CD4-positive, alpha-beta T cell treated with Interleukin-1 beta for 1 hour (primary cell): ENCODE measurements at regions not wholly inside any gene's neighbourhood (a gene's known extent, or its start where the extent isn't known, plus 50 kb on each side); places are given as distances from the start of the nearest gene placed in this dataset.

Experiments
- DNase-seq, 2 donors: peaks; one replicate each; pipeline ENCODE4 v3.0.0-alpha.2; 2020 to 2022

DNA sequence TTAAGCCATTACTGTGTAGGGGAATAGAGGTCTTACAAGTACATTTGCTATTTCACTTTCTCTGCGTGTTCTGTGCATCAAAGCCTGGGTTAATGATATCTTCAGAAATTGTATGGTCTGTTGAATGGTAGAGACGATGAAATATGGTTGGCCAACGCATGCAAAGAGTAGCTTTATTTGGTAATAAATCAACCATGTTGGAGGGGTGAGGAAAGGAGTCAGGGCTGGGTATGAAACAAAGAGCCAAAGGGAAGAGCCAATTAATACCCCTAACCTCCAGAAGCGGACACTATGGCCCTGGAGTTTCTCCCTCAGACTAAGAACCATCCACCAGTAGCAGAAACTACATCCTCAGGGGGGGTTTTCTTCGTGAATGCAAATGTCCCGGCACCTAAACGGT lies 1974.0 kb upstream of the WWC1 start:
- no peak for DNase-seq

DNA sequence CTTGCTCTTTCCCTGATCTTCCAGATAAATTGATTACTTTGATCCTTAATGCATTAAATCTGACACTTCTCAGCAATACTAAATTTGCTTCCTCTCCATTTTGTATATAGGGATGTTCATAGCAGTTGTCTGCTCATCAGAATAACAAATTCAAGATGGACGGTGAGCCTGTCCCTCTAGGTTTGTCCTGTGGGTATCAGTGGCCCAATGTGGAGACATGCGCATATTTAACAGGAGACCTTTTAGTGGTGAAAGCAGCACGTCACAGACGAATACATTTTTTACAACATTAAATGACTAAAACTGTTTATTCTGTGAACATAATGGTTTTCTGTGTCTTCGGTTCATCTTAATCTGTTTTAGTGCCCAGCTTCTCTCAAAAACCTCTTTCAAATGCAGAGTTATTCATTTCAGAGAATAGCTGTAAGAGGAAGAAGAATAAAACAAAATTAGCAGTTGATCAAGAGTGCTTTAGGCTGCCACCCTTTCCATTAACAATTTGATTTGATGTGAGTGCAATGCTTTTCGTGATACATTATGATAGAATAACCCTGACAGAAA lies 1970.4 kb upstream of the WWC1 start:
- no peak for DNase-seq

DNA sequence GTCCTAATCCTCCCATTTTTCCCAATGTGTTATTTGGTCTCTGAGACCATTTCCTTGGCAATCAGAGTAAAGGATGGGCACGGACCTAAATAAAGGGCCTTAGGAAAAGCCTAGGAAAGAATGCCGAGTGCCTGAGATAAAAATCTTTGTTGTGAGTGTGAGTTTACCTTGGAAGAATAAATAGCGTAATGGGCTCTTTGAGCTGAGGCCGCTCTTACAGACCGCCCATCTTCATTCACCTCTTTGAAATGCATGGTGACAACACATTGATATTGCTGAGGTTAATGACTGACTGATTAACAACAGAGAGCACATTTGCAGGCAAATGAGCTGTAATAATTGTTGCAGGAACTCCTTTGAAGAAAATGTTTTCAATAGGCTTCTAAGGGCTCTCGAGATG lies 1967.1 kb upstream of the WWC1 start:
- DNase-seq, result no peak

DNA sequence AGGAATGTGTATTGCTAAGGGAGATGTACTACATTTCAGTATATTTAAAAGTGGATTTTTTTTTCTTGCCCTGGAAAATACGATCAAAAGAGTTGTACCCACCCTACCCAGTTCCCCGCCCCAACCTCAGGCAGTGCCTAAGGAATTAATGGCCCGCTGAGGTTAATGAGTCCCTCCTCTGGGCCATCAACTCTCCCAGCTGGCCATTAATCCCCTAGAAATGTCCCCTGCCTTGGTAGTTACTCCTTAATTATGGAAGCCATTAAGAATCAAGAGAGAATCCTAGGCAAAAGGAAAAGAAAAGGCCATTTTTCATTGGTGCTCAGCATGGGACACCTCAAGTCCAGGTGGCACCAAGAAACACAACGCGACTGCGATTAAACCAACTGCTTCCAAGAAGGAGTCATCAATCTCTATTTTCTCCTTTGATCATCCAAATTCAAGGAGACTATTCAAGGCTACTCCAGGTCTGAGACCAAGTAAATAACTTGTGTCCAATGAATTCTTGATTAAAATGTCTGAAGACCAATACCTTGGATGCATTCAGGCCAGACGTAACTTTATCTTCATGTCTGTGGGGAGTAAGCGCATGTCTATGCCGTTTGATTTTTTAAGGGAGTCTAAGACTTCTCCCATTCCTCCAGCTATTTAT lies 1962.2 kb upstream of the WWC1 start:
- no peak for DNase-seq

DNA sequence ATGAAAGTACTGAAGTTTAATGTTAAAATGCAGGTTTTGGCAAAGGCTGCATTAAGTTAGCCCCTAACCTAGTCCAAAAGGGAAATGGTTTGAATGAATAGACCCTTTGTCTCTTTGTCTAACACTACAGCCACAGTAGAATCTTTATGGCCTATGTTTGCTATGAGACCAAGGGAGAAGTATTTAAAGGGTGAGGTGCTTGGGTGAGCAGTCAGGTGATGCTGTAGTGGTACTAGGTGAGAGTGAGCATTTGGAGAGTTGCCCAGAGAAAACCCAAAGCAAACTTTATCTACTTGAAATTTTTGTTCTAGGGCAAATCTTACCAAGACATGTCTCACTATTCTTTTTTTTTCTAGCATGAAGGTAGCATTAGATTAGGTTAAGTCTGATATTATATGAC lies 1961.4 kb upstream of the WWC1 start:
- DNase-seq, result no peak

DNA sequence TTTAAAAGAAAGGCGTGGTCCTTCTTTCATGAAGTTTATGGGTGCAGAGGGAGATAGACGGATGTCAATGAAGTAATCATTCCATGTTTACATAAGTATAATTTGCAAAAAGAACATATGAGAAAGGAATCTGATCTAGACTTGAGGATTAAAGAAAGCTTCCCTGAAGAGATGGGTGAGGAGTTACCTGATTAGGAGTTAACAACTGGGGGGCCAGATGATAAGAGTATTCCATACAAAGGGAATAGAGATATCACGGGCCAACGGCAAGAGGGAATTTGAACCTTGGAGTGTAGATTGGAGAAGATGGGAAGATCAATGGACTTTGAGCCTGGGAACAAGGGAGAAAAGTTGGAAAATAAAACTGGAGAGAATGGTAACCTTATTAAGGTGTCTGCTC lies 1959.9 kb upstream of the WWC1 start:
- DNase-seq, result no peak

DNA sequence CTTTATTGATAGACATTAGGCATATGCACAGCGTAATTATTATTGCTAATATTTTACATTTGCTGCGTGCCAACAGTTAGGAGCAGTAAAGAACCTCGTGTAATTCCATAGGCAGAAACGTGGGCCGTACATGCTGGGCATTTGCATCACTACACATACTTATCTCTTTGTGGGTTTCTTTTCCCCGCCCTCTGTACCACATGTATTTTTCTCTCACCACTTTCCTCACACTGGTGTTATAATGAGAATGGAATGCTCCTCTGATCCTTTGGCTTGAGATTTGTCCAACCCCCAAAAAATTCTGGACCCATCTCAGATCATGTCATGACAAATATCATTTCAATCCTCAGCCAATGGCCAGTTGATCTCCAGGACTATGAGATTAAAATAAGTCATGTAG lies 1952.6 kb upstream of the WWC1 start:
- no peak for DNase-seq

DNA sequence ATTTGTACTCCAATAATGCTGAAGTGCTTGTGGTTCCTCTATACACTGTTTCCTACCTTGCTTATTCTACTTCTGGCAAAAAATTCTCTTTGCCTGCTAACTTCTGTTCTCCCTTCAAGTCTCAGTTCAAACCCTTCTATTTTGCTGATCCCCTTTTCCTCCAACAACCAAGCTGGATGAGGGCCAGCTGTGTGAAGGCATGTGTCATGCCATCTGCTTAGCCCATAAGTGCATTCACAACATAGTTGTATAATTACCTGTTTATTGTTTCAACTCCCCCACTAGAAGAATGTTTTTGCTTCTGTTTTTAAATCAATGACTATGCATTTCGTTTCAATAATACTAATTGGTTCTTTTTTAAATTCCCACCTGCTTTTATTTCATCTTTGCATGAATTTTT lies 1951.4 kb upstream of the WWC1 start:
- DNase-seq, result no peak

DNA sequence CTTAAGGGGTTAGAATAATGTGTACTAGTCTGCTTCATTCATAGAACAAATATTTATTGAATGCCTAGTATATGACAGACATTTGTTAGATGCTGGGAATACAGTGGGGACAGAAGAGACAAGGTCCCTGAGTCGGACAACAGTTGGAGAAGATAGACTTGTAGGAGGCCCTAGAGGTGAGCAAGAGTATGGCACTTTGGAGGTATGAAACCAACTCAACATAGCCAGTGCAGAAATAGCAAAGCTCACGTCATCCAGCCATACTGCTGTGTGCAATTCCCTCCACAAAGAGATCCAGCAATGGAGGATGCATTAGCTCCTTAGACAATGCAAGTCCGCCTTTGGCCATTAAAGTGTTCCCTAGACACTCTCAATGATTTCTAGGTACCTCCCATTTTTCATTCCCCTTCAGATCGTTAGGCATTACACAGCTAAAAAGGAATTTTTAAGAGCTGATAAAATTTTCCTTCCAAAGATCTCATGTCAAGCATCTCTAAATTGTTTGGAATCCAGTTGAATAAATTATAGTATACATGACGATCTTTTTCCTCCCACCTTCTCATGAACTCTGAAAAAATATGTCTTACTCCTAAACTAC lies 1949.6 kb upstream of the WWC1 start:
- no peak for DNase-seq

DNA sequence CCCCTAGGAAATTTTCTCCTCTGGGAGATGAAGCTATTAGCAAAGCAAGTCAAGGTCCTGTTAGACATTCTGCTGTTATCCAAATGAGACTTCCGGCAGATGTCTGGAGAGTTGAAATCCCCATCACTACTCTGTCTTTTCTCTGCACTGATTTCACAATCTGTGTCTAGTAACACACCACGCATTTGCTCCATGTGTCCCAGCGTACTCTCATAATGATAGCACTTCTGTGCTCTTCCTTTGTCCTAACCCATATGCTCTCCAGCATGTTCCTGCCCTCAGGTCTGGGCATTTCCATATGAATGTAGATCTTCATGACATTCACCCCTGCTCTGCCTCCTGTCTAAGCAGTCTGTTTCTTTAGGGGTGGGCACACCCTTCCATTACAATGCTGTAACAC lies 1949.0 kb upstream of the WWC1 start:
- DNase-seq, result no peak

DNA sequence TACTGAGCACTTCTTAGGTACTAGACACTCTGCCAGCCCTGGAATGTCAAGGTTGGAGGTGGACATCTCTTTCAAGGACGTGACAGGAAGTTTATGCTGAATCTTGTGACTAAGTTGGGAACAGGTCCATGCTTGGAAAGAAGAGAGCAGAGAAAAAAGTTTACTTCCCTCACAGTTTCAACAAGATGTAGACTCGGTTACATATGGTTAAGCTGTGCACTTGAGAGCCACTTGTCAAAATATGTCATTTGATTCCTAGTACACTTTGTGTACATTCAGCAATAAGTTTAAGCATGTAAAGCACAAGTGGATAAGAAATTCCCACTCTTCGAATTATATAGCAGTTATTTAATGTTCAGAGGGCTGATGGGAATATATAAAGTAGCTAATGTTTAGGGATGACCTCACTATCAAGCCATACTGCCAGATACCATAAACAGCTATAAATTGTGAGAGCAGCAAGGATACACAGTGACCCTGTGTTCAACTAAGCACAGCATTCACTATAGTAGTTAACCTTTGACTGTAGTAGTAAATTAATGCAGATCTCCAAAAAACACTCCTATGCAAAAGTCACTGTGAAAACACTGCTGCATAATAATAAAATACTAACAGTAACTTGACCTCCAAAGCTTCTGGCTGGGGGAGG lies 1944.6 kb upstream of the WWC1 start:
- no peak for DNase-seq

DNA sequence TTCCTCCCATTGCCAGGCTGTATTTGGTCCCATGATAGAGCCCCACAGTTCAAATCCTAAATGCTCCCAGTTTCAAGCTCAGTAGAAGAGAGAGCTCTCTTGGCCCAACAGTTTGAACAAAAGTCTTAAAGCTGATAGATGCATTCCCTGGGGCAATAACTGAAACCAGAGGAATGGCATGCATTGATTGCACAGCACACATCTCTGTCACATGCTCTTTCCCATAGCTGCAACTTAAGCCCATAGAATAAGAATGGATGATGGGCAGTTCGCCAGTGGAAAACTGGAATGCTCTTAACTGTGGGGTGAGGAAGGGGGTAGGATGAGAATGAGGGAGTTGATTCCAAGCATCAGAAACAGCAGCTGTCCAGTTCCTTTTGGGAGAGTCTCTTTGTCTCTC lies 1942.4 kb upstream of the WWC1 start:
- DNase-seq, result no peak

DNA sequence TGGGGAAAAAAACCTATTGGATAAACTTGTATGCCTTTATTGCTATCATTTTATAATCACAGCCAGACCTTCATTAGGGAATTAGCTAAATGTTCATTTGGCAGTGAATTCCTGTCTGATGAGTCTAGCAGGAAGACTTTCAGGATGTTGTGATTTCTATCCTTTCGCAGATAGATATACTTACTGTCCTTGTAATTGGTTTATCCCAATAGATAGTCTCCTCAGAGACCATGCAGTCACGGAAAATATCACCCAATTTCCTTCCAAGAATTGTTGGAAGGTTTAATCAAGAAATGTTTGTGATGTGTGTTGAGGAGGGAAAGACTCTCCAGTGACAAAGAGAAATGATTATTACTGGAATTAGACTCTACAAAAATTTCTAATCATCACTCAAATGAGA lies 1937.9 kb upstream of the WWC1 start:
- no peak for DNase-seq

DNA sequence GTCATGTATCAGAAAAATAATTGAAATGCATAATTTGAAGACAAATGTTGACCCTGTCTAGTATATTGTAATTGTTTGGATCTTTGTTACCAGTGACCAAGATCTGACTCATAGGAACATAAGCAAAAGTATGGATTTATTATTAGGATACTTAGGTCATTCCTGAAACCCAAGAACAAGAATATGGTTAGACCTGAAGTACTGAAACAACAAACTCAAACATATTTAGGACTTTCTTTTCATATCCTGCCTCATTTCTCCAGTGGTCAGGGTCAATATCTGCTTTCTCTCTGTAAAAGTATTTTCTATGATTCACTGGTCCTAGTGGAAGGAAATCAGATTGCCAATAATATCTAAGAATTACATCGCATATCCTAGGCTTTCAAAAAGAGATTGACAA lies 1937.1 kb upstream of the WWC1 start:
- no peak for DNase-seq

DNA sequence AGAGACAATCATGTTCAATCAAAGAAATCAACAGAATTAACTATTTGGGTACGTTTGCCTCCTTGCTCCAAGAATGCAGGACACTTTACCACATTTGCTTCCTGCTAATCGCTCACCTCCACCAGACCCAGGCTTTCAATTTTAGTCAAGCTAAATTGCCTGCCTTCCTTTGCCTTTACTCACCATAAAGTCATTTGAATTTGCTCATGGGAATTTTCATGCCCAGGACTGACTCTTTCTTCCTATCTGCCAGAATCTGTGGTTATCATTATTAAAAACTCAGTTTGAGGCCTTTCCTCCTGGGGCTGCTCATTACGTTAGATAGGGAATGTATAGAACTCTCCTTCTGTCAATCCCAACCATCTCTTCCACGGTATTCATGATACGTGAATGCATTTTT lies 1935.3 kb upstream of the WWC1 start:
- DNase-seq, result no peak

DNA sequence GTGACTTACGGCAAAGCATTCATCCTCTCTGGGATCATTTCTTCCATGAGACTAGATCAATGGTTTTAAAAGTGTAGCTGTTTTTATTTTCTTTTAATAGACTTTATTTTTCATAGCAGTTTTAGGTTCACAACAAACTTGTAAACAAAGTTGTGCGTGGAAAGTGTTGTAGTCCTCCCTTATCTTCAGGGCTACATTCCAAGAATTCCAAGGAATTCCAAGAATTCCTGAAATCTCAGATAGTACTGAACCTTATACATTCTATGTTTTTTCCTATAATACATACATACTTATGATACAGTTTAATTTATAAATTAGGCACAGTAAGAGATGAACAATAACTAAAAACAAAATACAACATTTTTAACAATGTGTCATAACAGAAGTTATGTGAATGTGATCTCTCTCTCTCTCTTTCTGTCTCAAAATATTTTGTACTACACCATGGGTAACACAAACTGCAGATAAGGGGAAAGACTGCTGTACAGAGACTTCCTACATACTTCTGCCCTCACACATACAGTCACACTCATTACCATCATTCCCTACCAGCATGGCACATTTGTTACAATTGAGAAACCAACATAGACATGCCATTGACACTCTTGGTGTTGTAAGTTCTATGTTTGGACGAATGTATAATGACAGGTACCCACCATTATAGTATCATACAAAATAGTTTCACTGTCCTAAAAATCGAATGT lies 1933.2 kb upstream of the WWC1 start:
- DNase-seq, result no peak

DNA sequence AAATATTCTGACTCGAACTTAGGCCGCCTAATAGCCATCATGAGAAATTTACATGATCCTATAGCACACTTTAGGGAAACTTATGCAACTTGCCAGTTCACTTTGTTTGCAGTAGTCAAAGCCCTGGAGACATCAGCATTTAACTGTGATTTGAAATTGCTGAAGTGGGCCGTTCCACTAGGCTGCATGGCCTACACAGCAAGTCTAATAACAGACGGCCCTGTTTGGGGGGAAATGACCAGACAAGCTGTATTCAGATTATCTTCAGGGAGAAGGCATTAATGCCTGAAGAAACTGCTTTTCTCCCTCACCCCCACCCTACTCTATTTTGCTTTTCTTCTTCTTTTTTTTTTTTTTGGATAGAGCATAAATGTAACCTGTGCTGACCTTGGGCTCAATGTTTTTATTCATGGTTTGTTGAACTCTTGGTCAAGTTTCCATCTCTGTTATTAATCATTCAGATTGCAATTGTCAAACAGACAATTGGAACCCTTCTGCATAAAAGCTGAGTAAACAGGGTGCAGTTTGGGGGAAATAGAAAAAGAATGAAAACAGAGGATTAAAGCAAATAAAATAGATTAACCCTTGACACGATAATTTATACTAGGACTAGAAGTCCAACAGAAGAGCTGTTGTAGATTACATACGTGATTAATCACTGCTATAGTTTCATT lies 1928.2 kb upstream of the WWC1 start:
- no peak for DNase-seq

DNA sequence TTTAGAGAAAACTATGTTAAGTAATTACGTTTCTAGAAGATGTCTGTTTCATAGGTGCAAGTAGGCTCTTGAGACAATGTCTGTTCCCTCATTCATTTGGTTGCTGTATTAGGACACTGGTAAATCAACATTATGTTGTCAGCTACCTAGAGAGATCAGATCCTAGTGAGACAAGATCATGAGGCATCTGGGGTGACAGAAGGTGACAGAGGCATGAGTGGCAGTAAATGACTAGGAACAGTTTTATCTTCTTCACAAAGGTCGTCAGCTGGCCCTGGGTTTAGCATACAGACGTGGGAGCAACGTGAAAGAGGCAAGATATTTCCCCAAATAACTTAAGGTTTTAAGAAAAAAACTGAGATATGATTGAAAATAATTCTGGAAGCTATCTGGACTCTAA lies 1926.3 kb upstream of the WWC1 start:
- DNase-seq, result no peak

DNA sequence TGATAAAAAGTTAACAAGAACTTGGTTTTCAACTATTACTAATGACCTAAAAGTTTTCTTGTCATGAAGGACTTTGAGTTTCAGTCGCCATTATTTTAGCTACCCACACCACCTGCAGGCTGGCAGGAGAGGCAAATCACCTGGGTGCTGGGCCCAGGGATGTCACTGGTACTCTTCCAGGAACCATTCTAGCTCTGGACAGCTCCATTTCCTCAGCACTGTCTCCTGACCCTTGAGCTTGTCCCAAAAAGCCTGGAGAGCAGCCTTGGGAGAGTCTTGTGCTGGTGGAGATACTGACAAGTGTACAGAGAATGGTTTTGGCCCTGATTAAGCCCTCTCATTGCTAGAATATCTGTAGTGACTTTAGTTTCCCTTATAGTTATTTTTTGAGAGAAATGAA lies 1924.1 kb upstream of the WWC1 start:
- no peak for DNase-seq

DNA sequence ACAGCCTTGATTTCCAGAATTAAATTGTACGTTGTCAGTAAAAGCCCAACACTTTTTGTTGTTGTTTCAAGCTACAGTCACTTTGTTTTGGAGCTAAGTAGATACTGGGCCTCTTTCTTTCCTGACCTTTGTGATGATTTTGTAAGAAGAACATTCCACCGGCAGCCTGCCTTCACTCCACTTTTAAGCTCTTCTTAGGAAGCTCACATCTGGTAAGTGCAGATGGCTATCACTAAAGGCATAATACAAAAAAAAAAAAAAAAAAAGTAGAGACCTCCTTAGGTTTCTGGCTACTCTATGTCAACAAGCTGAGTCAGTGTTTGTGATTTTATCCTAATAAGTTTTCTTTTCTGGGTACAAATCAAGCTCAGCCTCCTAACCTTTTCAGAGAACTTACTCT lies 1922.1 kb upstream of the WWC1 start:
- no peak for DNase-seq

DNA sequence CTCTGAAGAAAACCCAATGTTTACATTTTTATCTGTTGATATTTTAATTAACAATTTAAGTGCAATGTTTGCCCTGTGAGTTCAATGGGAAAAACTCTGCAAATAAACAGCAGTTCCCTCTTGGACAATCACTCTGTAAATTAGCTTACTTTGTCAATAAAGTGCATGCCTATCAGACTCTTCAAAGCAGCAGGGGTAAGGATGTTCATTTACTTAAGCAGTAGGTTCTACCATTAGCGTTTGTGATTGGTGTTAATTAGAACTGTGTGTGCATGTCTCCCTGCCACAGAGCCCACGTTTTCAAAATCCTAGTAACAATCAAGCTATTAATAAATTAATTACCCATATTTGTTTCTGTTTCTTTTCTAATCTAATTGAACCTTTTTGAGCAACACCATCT lies 1921.6 kb upstream of the WWC1 start:
- DNase-seq, result no peak

DNA sequence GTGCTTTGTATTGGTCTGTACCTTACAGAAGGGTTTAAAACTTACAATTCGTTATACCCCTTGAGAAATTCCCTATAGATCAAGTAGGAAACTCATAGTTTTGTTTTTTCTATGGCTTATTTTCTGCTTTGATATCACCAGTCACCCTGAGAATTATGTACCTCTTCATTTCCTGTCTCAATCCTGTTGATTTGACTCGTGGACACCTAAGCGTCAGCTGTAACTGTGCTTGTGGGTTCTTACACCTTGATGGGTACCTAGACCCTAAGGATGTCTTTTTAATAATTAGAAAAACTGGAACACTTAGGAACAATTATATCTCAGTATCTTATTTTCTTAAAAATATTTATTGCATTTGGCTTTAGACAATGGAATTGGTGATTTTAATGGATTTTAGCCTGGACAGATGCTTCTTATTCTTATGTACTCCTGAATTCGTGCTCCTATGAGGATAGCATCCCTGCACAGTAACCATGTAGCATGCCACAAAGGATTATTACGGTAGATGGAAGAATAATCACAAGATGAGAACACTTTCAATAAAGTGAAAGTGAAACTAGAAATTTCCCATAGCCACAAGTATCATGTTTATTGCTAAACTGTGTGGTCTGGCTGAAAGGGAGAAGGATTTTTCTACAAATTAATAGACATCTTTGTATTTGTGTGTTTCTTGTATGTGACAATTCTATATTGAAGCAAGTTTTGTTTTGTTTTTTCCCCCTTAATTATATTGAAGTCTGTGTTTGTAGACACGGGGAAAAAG lies 1920.3 kb upstream of the WWC1 start:
- DNase-seq, result no peak

DNA sequence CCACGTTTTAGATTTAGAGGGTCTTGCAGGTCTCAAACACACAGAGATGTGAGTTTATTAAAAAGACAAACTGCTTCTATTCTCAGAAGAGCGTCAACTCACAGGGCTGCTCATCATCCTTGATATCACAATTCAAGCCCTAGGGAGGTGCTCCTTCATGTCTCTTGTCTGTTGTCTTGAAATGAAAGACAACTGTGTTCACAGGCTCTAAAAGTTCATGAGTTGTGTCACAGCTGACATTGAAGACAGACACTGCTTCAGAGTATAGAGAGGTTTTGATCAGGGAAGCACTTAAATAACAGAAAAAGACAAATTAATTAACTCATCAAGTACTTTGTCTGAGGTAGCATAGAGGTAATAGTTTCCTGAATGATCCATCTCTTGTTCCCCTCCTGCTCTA lies 1917.6 kb upstream of the WWC1 start:
- DNase-seq, result no peak
